K562 (cell line): ENCODE measurements at regions not wholly inside any gene's neighbourhood (a gene's known extent, or its start where the extent isn't known, plus 50 kb on each side); places are given as distances from the start of the nearest gene placed in this dataset.

ENCODE experiments used
- ATAC-seq: fragments of 200-7000 bp; cut with Tn5 transposase; 3 replicates; pipeline ENCODE4 v1.9.1; 2020; ENCODE audit warnings: moderate library complexity
- BruUV-seq: library from RNA; stranded (reverse); fragments of 400-500 nt; replicated peaks from 2 replicates; lab custom pipeline; 2021; lab: Mats Ljungman, UMichigan
- CTCF ChIA-PET: fragments of 300-600 bp; formaldehyde crosslinking; extraction: SDS; loops from one replicate; lab custom pipeline; 2021; ENCODE audit warnings: low intra/inter-chr PET ratio; lab: Yijun Ruan, JAX
- POLR2A ChIA-PET: fragments of 300-600, 350-650 bp; sonication (Branson Sonifier 250); formaldehyde crosslinking; extraction: SDS; loops from one replicate; lab custom pipeline; 2021; ENCODE audit warnings: antibody characterized with exemption, inconsistent platforms; lab: Yijun Ruan, JAX
- DNase-seq, 4 experiments: peaks; one replicate each; pipeline versions ENCODE4 v3.0.0 to v3.0.0-alpha.2; 2011 to 2018; ENCODE audit warnings: low spot score in 3 of 4, mixed read lengths in 3 of 4; ENCODE audit errors: extremely low read depth in 1 of 4
- FAIRE-seq: peaks from 2 replicates; lab custom pipeline; 2011; peaks lifted over from hg19 to GRCh38; lab: Jason Lieb, UNC
- H2AFZ ChIP-seq: 2 replicates; pipeline ENCODE4 v1.6.0; 2011; ENCODE audit warnings: low read depth, low read length, control low read depth, inconsistent platforms
- H3K27ac ChIP-seq: fragments of 200-600 bp; 3 replicates; pipeline ENCODE4 v1.8.0; 2011; ENCODE audit warnings: low read depth, mild to moderate bottlenecking, control low read depth, inconsistent platforms, low read length, moderate library complexity, mixed read lengths; ENCODE audit errors: extremely low read depth
- H3K27me3 ChIP-seq, 2 experiments: fragments of 300-600 bp in 1 of 2; 2 replicates in 1 of 2; 3 replicates in 1 of 2; pipeline versions ENCODE4 v1.6.0 to v1.8.0; 2011; ENCODE audit warnings: inconsistent platforms in 2 of 2, low read length in 2 of 2, mild to moderate bottlenecking in 1 of 2, mixed read lengths in 1 of 2, moderate library complexity in 1 of 2; ENCODE audit not compliant: control insufficient read depth in 2 of 2, insufficient read depth in 2 of 2
- H3K36me3 ChIP-seq: fragments of 300-600 bp; 3 replicates; pipeline ENCODE4 v1.8.0; 2011; ENCODE audit warnings: mild to moderate bottlenecking, low read length, inconsistent platforms; ENCODE audit not compliant: control insufficient read depth, insufficient read depth
- H3K4me1 ChIP-seq, 2 experiments: fragments of 200-600 bp in 1 of 2; replicated peaks in 1 of 2; 2 replicates in 1 of 2; 3 replicates in 1 of 2; pipeline versions ENCODE4 v1.5.1 to v1.8.0; 2011; ENCODE audit warnings: inconsistent platforms in 2 of 2, low read length in 2 of 2, mild to moderate bottlenecking in 1 of 2, mixed read lengths in 1 of 2, moderate library complexity in 1 of 2; ENCODE audit not compliant: control insufficient read depth in 2 of 2, insufficient read depth in 2 of 2
- H3K4me2 ChIP-seq: 2 replicates; pipeline ENCODE4 v1.6.1; 2011; ENCODE audit warnings: low read length, control low read depth, inconsistent platforms, mixed read lengths; ENCODE audit not compliant: insufficient read depth
- H3K4me3 ChIP-seq: fragments of 200-600 bp; sonication (generic), shearing (Covaris generic); 2 replicates; pipeline ENCODE4 v1.5.1; 2016; ENCODE audit warnings: control low read depth, inconsistent platforms
- H3K79me2 ChIP-seq: fragments of 200-600 bp; 3 replicates; pipeline ENCODE4 v1.8.0; 2011; ENCODE audit warnings: low read length, inconsistent platforms; ENCODE audit not compliant: control insufficient read depth, insufficient read depth
- H3K9ac ChIP-seq, 2 experiments: 2 replicates each; pipeline versions ENCODE4 v1.6.0 to v1.6.1; 2011; ENCODE audit warnings: low read depth in 2 of 2, low read length in 2 of 2, control low read depth in 1 of 2, inconsistent platforms in 1 of 2, mild to moderate bottlenecking in 1 of 2, mixed read lengths in 1 of 2; ENCODE audit not compliant: insufficient read depth in 1 of 2
- H3K9me1 ChIP-seq: one replicate; pipeline ENCODE4 v1.6.0; 2011; ENCODE audit warnings: inconsistent platforms, mild to moderate bottlenecking, low read length, moderate library complexity; ENCODE audit not compliant: control insufficient read depth, insufficient read depth
- H3K9me3 ChIP-seq: replicated peaks from 2 replicates; pipeline ENCODE4 v1.5.1; 2011; ENCODE audit warnings: low read depth, low read length, inconsistent platforms; ENCODE audit not compliant: control insufficient read depth, insufficient read depth
- H4K20me1 ChIP-seq: replicated peaks from 2 replicates; pipeline ENCODE4 v1.6.1; 2011; ENCODE audit warnings: low read length, inconsistent platforms, mixed read lengths; ENCODE audit not compliant: control insufficient read depth, insufficient read depth
- ATF1 ChIP-seq, 2 experiments: fragments of 450-650 bp in 1 of 2; IDR thresholded peaks; 2 replicates each; pipeline ENCODE4 v1.6.1; 2016; ENCODE audit warnings: missing compliant biosample characterization in 1 of 2, missing genetic modification characterization in 1 of 2
- ATF7 ChIP-seq: fragments of 450-650 bp; IDR thresholded peaks from 2 replicates; pipeline ENCODE4 v1.7.1; 2014; ENCODE audit warnings: mild to moderate bottlenecking, moderate library complexity
- EP300 ChIP-seq: IDR thresholded peaks from 2 replicates; pipeline ENCODE4 v1.6.1; 2012; ENCODE audit warnings: low read length, improper control_type of control experiment
- ESRRA ChIP-seq: fragments of 450-650 bp; IDR thresholded peaks from 2 replicates; pipeline ENCODE4 v1.6.1; 2014; ENCODE audit warnings: low read depth, mild to moderate bottlenecking, moderate library complexity, borderline replicate concordance
- HDAC3 ChIP-seq: fragments of 450-650 bp; IDR thresholded peaks from 2 replicates; pipeline ENCODE4 v1.6.1; 2018; ENCODE audit warnings: borderline replicate concordance, mild to moderate bottlenecking, moderate library complexity; ENCODE audit not compliant: partially characterized antibody
- ILK ChIP-seq: fragments of 450-650 bp; IDR thresholded peaks from 2 replicates; pipeline ENCODE4 v1.6.1; 2016; ENCODE audit warnings: missing genetic modification characterization, low read depth, mild to moderate bottlenecking, missing compliant biosample characterization, moderate library complexity, borderline replicate concordance
- MYC ChIP-seq, 2 experiments: fragments of 250-450 bp in 1 of 2; sonication (Bioruptor Pico) in 1 of 2; IDR thresholded peaks; 2 replicates each; pipeline versions ENCODE4 v1.5.1 to v1.6.1; 2012 to 2021; ENCODE audit warnings: low read depth in 2 of 2, borderline replicate concordance in 1 of 2, improper control_type of control experiment in 1 of 2, low read length in 1 of 2, mild to moderate bottlenecking in 1 of 2, moderate library complexity in 1 of 2
- NCOA2 ChIP-seq, 2 experiments: fragments of 450-650 bp; IDR thresholded peaks; 2 replicates each; pipeline ENCODE4 v1.6.1; 2018; ENCODE audit warnings: mild to moderate bottlenecking in 2 of 2, moderate library complexity in 1 of 2; ENCODE audit not compliant: partially characterized antibody in 2 of 2
- NCOA4 ChIP-seq: fragments of 450-650 bp; IDR thresholded peaks from 2 replicates; pipeline ENCODE4 v1.6.1; 2018; ENCODE audit warnings: mild to moderate bottlenecking; ENCODE audit not compliant: partially characterized antibody
- NFRKB ChIP-seq: fragments of 450-650 bp; IDR thresholded peaks from 2 replicates; pipeline ENCODE4 v1.6.1; 2016; ENCODE audit warnings: low read depth
- RBM17 ChIP-seq: fragments of 200-400 bp; formaldehyde crosslinking; IDR thresholded peaks from 2 replicates; pipeline ENCODE4 v1.6.1; 2017; ENCODE audit warnings: low read depth, mild to moderate bottlenecking, low read length, borderline replicate concordance
- REST ChIP-seq, 2 experiments: fragments of 450-650 bp; formaldehyde crosslinking in 1 of 2; IDR thresholded peaks; 2 replicates each; pipeline versions ENCODE4 v1.4.0 to v1.6.1; 2014 to 2020; ENCODE audit warnings: mild to moderate bottlenecking in 2 of 2, borderline replicate concordance in 1 of 2, low read depth in 1 of 2
- ZBTB17 ChIP-seq: fragments of 450-650 bp; formaldehyde crosslinking; IDR thresholded peaks from 2 replicates; pipeline ENCODE4 v1.4.0; 2020; ENCODE audit warnings: mild to moderate bottlenecking
- ZFX ChIP-seq: sonication (generic); formaldehyde crosslinking; IDR thresholded peaks from 2 replicates; pipeline ENCODE4 v1.8.0; 2022; ENCODE audit warnings: mild to moderate bottlenecking, missing genetic modification reagents, moderate library complexity
- WGBS: fragments of 100-300 bp; shearing (Covaris generic); methylation state at CpG from one replicate; pipeline ENCODE4 v1.1.6; 2016; ENCODE audit warnings: low coverage, mixed read lengths; ENCODE audit not compliant: insufficient coverage; ENCODE audit errors: missing lambda C conversion rate; 5-methylcytosine and 5-hydroxymethylcytosine counted together
- in situ Hi-C: fragments of 300-500 bp; cut with MboI; formaldehyde crosslinking; loops from 4 replicates; pipeline ENCODE4 v1.15.0; 2018; ENCODE audit warnings: inconsistent platforms, mixed read lengths
- intact Hi-C: fragments of 100-400 bp; cut with micrococcal nuclease; formaldehyde crosslinking; loops from 2 replicates; pipeline ENCODE4 v1.14.2; 2022

DNA sequence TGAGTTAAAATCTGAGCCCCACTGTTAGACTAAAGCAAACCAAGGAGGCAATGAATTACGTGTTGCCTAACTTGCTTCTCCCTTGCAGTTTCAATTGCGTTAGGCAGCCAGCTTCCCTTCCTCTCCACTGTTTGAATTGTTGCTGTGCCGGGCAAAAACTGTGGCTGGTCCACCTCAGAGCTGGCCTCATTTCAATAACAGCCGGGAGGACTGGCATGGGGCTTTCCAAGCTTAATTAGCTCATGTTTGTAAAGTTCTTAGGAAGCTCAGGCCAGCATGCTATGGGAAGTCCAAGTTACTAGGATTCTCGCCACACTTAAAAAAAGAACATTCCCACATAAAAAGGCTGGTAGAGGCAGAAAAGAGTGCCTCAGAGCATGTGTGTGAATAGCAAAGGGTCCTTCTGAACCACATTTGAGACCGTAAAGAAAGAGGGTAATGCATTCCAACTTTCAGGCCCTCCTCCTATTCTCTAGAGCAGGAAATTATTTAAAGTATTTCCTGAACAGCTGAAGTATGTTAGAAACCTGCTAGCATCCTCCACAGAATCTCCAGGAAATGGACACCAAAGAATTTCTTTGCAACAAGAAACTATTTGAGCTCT lies 79.0 kb upstream of the SMURF2 start:
- POLR2A ChIA-PET, result no interaction called here
- H3K4me2 ChIP-seq, result no peak overlapping the region
- no peak overlapping the region for H3K4me3 ChIP-seq
- no peaks in the 10 kb centered on the region for H3K79me2 ChIP-seq
- no peak overlapping the region for H3K27ac ChIP-seq
- no peaks in the 10 kb centered on the region for H3K9me3 ChIP-seq
- intact Hi-C loops, result no loop called here
- no peak overlapping the region for H2AFZ ChIP-seq
- no peak for FAIRE-seq
- no peak overlapping the region for H3K9ac ChIP-seq
- CTCF ChIA-PET, result interaction anchor here (0.6 kb wide), 1 partner anchor 319 kb away, joined by 3 read pairs; no protein-coding TSS in a partner anchor
- H3K36me3 ChIP-seq, result no peaks in the 10 kb centered on the region
- no peaks in the 10 kb centered on the region; a peak in 1 of 5 replicates for H3K4me1 ChIP-seq
- no peak for DNase-seq
- TF ChIP-seq HDAC3, result no peak
- no peak for TF ChIP-seq ZFX (CRISPR knock-in tag)
- TF ChIP-seq ESRRA, result no peak
- TF ChIP-seq ILK (tag), result no peak
- no peak for TF ChIP-seq NCOA4
- no peak for TF ChIP-seq NCOA2 (IDR thresholded peaks at IDR 0.05; ENCODE audit: partially characterized antibody in 2 of 2)
- no peak for TF ChIP-seq ZBTB17 (CRISPR knock-in tag)
- no peak for TF ChIP-seq RBM17
- no peak for TF ChIP-seq NFRKB
- TF ChIP-seq ATF1 (CRISPR knock-in tag; IDR thresholded peaks at IDR 0.05), result no peak
- no peak for TF ChIP-seq ATF1 (tag; IDR thresholded peaks at IDR 0.05)
- no peak for TF ChIP-seq EP300
- TF ChIP-seq ATF7, result no peak
- no peak for TF ChIP-seq REST (IDR thresholded peaks at IDR 0.05; ENCODE audit: borderline replicate concordance)
- TF ChIP-seq REST (CRISPR knock-in tag; IDR thresholded peaks at IDR 0.05; ENCODE audit: low read depth), result no peak
- no peak for TF ChIP-seq MYC (IDR thresholded peaks at IDR 0.05; ENCODE audit: low read depth, low read length)
- TF ChIP-seq MYC (CRISPR knock-in tag; IDR thresholded peaks at IDR 0.05; ENCODE audit: borderline replicate concordance, low read depth), result no peak
- BruUV-seq, result no TSS peak
- 45% methylated on average over 5 of the region's 6 CpGs for WGBS
- in situ Hi-C loops, result no loop called here
- H4K20me1 ChIP-seq, result no peaks in the 10 kb centered on the region
- H3K9me1 ChIP-seq, result no peaks in the 10 kb centered on the region
- no peaks in the 10 kb centered on the region for H3K27me3 ChIP-seq
- no peak for ATAC-seq
